AG04450 (cell line): ENCODE measurements at regions not wholly inside any gene's neighbourhood (a gene's known extent, or its start where the extent isn't known, plus 50 kb on each side); places are given as distances from the start of the nearest gene placed in this dataset.

Experiments
- CTCF ChIA-PET: fragments of 300-600, 350-600 bp; formaldehyde crosslinking; extraction: SDS; loops from one replicate; lab custom pipeline; 2022; ENCODE audit warnings: antibody characterized with exemption, inconsistent platforms; lab: Charles Lee
- POLR2A ChIA-PET: fragments of 350-600 bp; formaldehyde crosslinking; extraction: SDS; loops from one replicate; lab custom pipeline; 2021; ENCODE audit warnings: antibody characterized with exemption, inconsistent platforms; lab: Yijun Ruan, JAX
- DNase-seq: peaks from one replicate; pipeline ENCODE4 v3.0.0-alpha.2; 2011; ENCODE audit warnings: low read depth, low spot score
- H3K27ac ChIP-seq: one replicate; pipeline ENCODE4 v1.5.1; 2012; ENCODE audit warnings: low read depth, low read length, control low read depth
- H3K27me3 ChIP-seq: one replicate; pipeline ENCODE4 v1.6.0; 2012; ENCODE audit warnings: low read length; ENCODE audit not compliant: control insufficient read depth, insufficient read depth
- H3K4me3 ChIP-seq: 2 replicates; pipeline ENCODE4 v1.5.1; 2011; ENCODE audit warnings: mild to moderate bottlenecking, low read depth, low read length, control low read depth
- H3K9me3 ChIP-seq: 2 replicates; pipeline ENCODE4 v1.5.1; 2012; ENCODE audit warnings: low read length; ENCODE audit not compliant: control insufficient read depth, insufficient read depth
- CTCF ChIP-seq: IDR thresholded peaks from 2 replicates; pipeline ENCODE4 v1.5.1; 2011; ENCODE audit warnings: low read depth, low read length, control low read depth, inconsistent platforms

- no peak overlapping the region for H3K4me3 ChIP-seq
- no peaks in the 10 kb centered on the region for H3K27me3 ChIP-seq
- ChIA-PET CTCF (no interaction called here), POLR2A (no interaction called here)
- peaks cover 3% of the 10 kb centered on the region; the same call in 1 of the 2 replicates for H3K9me3 ChIP-seq
- no peak overlapping the region for H3K27ac ChIP-seq
- DNase-seq, result no peak
- TF ChIP-seq CTCF, result no peak
Observed at GRCh38 chr9:85114799-85115198, 445.3 kb downstream of the NTRK2 start.

GRCh38 chr9:85112933-85113418 is 443.4 kb downstream of the NTRK2 start:
- TF ChIP-seq CTCF, result no peak
- CTCF ChIA-PET, result no interaction called here
- POLR2A ChIA-PET, result no interaction called here

GRCh38 chr9:85112391-85112790 is 442.9 kb downstream of the NTRK2 start:
- Histone ChIP-seq H3K27me3 (no peaks in the 10 kb centered on the region), H3K4me3 (no peak overlapping the region), H3K9me3 (peaks cover 12% of the 10 kb centered on the region; the same call in 1 of the 2 replicates), H3K27ac (no peak overlapping the region)
- no peak for DNase-seq
- POLR2A ChIA-PET, result no interaction called here
- CTCF ChIA-PET, result no interaction called here
- no peak for TF ChIP-seq CTCF

More at GRCh38 chr9:85112933-85113418, 443.4 kb downstream of the NTRK2 start:
- Histone ChIP-seq H3K4me3 (no peak overlapping the region), H3K9me3 (peaks cover 7% of the 10 kb centered on the region; the same call in 1 of the 2 replicates), H3K27me3 (no peaks in the 10 kb centered on the region), H3K27ac (no peak overlapping the region)
- no peak for DNase-seq

GRCh38 chr9:85108746-85109145 is 439.2 kb downstream of the NTRK2 start:
- ChIA-PET CTCF (no interaction called here), POLR2A (no interaction called here)
- no peak for DNase-seq

GRCh38 chr9:85108229-85108628 is 438.7 kb downstream of the NTRK2 start:
- TF ChIP-seq CTCF, result no peak
- no peak overlapping the region for H3K27ac ChIP-seq
- DNase-seq, result no peak
- CTCF ChIA-PET, result no interaction called here
- H3K9me3 ChIP-seq, result peaks cover 18% of the 10 kb centered on the region; the same call in 1 of the 2 replicates
- H3K27me3 ChIP-seq, result no peaks in the 10 kb centered on the region
- POLR2A ChIA-PET, result no interaction called here
- no peak overlapping the region for H3K4me3 ChIP-seq

More at GRCh38 chr9:85108746-85109145, 439.2 kb downstream of the NTRK2 start:
- no peak overlapping the region for H3K27ac ChIP-seq
- H3K27me3 ChIP-seq, result no peaks in the 10 kb centered on the region
- no peak for TF ChIP-seq CTCF
- H3K9me3 ChIP-seq, result peaks cover 18% of the 10 kb centered on the region; the same call in 1 of the 2 replicates
- no peak overlapping the region for H3K4me3 ChIP-seq
